ENCODE measurements at regions not wholly inside any gene's neighbourhood (a gene's known extent, or its start where the extent isn't known, plus 50 kb on each side); places are given as distances from the start of the nearest gene placed in this dataset.

DNA sequence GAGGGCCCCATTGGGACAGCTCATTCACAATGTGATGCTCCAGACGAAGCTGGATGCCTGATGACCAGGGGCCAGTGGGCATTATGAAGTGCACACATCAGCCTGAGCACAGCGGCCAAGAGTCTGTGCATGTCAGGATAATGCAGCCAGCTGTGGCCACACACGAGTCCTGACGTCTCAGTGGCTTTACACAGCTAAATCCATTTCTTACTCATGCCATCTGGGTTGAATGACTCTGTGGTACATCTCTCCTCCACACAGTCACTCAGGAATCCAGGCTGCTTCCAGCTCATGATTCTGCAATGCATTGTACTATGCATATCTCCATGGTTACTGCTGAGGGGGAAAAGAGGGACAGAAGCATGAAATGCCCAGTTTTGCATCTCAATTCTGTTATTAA, 123.6 kb downstream of the PRLHR start:
- TF ChIP-seq POLR2A (IDR thresholded peaks at IDR 0.05) (no peak), POLR2AphosphoS5 (IDR thresholded peaks at IDR 0.05) (no peak), EP300 (IDR thresholded peaks at IDR 0.05; ENCODE audit: low read depth) (no peak)
- TF ChIP-seq, protein P1, sequence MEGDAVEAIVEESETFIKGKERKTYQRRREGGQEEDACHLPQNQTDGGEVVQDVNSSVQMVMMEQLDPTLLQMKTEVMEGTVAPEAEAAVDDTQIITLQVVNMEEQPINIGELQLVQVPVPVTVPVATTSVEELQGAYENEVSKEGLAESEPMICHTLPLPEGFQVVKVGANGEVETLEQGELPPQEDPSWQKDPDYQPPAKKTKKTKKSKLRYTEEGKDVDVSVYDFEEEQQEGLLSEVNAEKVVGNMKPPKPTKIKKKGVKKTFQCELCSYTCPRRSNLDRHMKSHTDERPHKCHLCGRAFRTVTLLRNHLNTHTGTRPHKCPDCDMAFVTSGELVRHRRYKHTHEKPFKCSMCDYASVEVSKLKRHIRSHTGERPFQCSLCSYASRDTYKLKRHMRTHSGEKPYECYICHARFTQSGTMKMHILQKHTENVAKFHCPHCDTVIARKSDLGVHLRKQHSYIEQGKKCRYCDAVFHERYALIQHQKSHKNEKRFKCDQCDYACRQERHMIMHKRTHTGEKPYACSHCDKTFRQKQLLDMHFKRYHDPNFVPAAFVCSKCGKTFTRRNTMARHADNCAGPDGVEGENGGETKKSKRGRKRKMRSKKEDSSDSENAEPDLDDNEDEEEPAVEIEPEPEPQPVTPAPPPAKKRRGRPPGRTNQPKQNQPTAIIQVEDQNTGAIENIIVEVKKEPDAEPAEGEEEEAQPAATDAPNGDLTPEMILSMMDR (IDR thresholded peaks at IDR 0.05), result no peak
